ENCODE measurements at regions not wholly inside any gene's neighbourhood (a gene's known extent, or its start where the extent isn't known, plus 50 kb on each side); places are given as distances from the start of the nearest gene placed in this dataset.

GRCh38 chr11:81129618-81130017 lies 1604.0 kb downstream of the FAM181B start:
- TF ChIP-seq CTCF (IDR thresholded peaks at IDR 0.05; ENCODE audit: poor library complexity) (no peak), EZH2phosphoT487 (IDR thresholded peaks at IDR 0.05; ENCODE audit: low read depth, severe bottlenecking, unreplicated experiment) (no peak)
